ENCODE measurements at regions not wholly inside any gene's neighbourhood (a gene's known extent, or its start where the extent isn't known, plus 50 kb on each side); places are given as distances from the start of the nearest gene placed in this dataset.

- Histone ChIP-seq H4K8ac (replicated peaks; ENCODE audit: insufficient read length, low read depth, low read length) (no peak overlapping the region), H3K79me2 (ENCODE audit: insufficient read depth, low read length) (no peaks in the 10 kb centered on the region), H4K5ac (ENCODE audit: insufficient read length, low read depth, low read length) (no peak overlapping the region), H3K79me1 (ENCODE audit: insufficient read depth, low read depth, low read length, poor library complexity, severe bottlenecking) (no peaks in the 10 kb centered on the region), H3K56ac (ENCODE audit: insufficient read length, low read depth, low read length) (no peak overlapping the region), H3K23ac (ENCODE audit: insufficient read length, low read depth, low read length) (no peak overlapping the region), H3K27me3 (ENCODE audit: insufficient read depth, low read length) (no peaks in the 10 kb centered on the region), H3K14ac (ENCODE audit: insufficient read depth, low read length) (no peak overlapping the region), H3K23me2 (ENCODE audit: insufficient read length, low read depth, low read length, poor library complexity, severe bottlenecking) (no peaks in the 10 kb centered on the region), H3K18ac (ENCODE audit: insufficient read length, low read depth, low read length) (no peak overlapping the region), H3K27ac (ENCODE audit: insufficient read length, low read depth, low read length) (no peak overlapping the region), H2AK5ac (ENCODE audit: insufficient read length, low read length) (no peak overlapping the region), H2BK15ac (ENCODE audit: low read depth, low read length) (no peak overlapping the region), H3T11ph (ENCODE audit: low read length) (no peak overlapping the region), H4K20me1 (ENCODE audit: control insufficient read depth, insufficient read depth, insufficient read length) (no peaks in the 10 kb centered on the region), H2BK20ac (ENCODE audit: low read depth, low read length, poor library complexity, severe bottlenecking) (no peak overlapping the region), H3K4me2 (ENCODE audit: insufficient read depth, insufficient read length, low read length) (no peak overlapping the region), H2BK12ac (ENCODE audit: insufficient read length, low read depth, low read length) (no peak overlapping the region), H3K4ac (ENCODE audit: low read depth, low read length) (no peak overlapping the region), H3K4me1 (ENCODE audit: insufficient read depth, low read length) (no peaks in the 10 kb centered on the region), H2BK5ac (ENCODE audit: insufficient read length, low read length) (no peak overlapping the region), H4K91ac (ENCODE audit: insufficient read length, low read depth, low read length) (no peak overlapping the region), H3K9me3 (ENCODE audit: control insufficient read depth, low read depth, low read length) (no peaks in the 10 kb centered on the region), H2BK120ac (ENCODE audit: low read depth, low read length, poor library complexity, severe bottlenecking) (no peak overlapping the region), H2AFZ (ENCODE audit: low read length) (no peak overlapping the region), H3K9ac (ENCODE audit: extremely low read depth, insufficient read length, low read length) (no peak overlapping the region)
- no peak for DNase-seq
- no peaks in the 10 kb centered on the region for H3K27me3 Mint-ChIP-seq (ENCODE audit: low read depth)
- no peak overlapping the region for H3K4me3 Mint-ChIP-seq
- H3K36me3 Mint-ChIP-seq (ENCODE audit: insufficient read depth in 1 of 3, low read depth in 3 of 3) = no peaks in the 10 kb centered on the region; a peak in 1 of 7 replicates
- H3K9me3 Mint-ChIP-seq = no peaks in the 10 kb centered on the region
- TF ChIP-seq CTCF (conservative IDR thresholded peaks at IDR 0.05) = no peak
- WGBS (ENCODE audit: extremely low coverage, insufficient read length, low lambda C conversion rate) = no CpG with 5 or more reads among the region's 2 CpGs
- H3K27ac Mint-ChIP-seq = peak overlapping the region in 2 of 3 experiments; percentile 82 to 93; a peak in 3 of 7 replicates
- H3K4me1 Mint-ChIP-seq = peaks cover 4 to 5% of the 10 kb centered on the region in 2 experiments; a peak in 3 of 4 replicates
These were observed 948.0 kb downstream of the DSC3 start for GRCh38 chr18:30094556-30094955.
